ENCODE measurements at regions not wholly inside any gene's neighbourhood (a gene's known extent, or its start where the extent isn't known, plus 50 kb on each side); places are given as distances from the start of the nearest gene placed in this dataset.

DNA sequence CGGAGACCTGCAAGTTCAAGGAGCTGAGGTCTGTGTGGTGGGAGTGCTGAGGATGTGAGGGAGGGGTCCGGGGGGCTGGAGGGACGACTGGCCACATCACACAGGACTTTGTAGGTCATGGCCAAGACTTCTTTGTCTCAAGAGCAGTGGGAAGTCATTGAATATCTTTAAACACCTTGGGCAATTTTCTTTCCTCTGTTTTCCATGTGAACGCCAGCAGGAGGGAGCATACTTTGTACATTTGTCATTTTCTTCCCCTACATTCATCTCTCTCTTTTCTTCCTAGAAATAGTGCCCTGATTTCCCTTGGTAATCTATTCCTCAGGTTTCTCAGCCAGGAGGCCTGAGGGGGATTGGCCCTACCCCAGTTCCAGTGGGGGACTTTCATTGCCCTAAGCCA is 153.7 kb upstream of the MSX2 start:
- TF ChIP-seq CTCF (IDR thresholded peaks at IDR 0.05) (no peak), POLR2A (IDR thresholded peaks at IDR 0.05) (no peak)
